ENCODE measurements at regions not wholly inside any gene's neighbourhood (a gene's known extent, or its start where the extent isn't known, plus 50 kb on each side); places are given as distances from the start of the nearest gene placed in this dataset.

- DNase-seq = no peak
These were observed 355.0 kb upstream of the DUSP10 start for GRCh38 chr1:222096883-222097282.

GRCh38 chr1:222096476-222096772 lies 354.5 kb upstream of the DUSP10 start:
- DNase-seq = no peak

- peak; percentile 61 for DNase-seq
These were observed 354.0 kb upstream of the DUSP10 start for GRCh38 chr1:222095606-222096475.

GRCh38 chr1:222093518-222093917 lies 351.6 kb upstream of the DUSP10 start:
- DNase-seq = no peak

GRCh38 chr1:222090103-222090502 lies 348.2 kb upstream of the DUSP10 start:
- DNase-seq = no peak

- no peak for DNase-seq
These were observed 345.5 kb upstream of the DUSP10 start for GRCh38 chr1:222087221-222087920.

GRCh38 chr1:222084996-222085395 lies 343.1 kb upstream of the DUSP10 start:
- DNase-seq = no peak

GRCh38 chr1:222084048-222084447 lies 342.2 kb upstream of the DUSP10 start:
- no peak for DNase-seq

- DNase-seq = no peak
These were observed 340.0 kb upstream of the DUSP10 start for GRCh38 chr1:222081859-222082258.

- no peak for DNase-seq
These were observed 337.7 kb upstream of the DUSP10 start for GRCh38 chr1:222079566-222079965.

- no peak for DNase-seq
These were observed 335.3 kb upstream of the DUSP10 start for GRCh38 chr1:222077206-222077605.

GRCh38 chr1:222074317-222074716 lies 332.4 kb upstream of the DUSP10 start:
- no peak for DNase-seq

- DNase-seq = no peak
These were observed 331.6 kb upstream of the DUSP10 start for GRCh38 chr1:222073307-222073995.

GRCh38 chr1:222071387-222071786 lies 329.5 kb upstream of the DUSP10 start:
- DNase-seq = no peak

- DNase-seq = no peak
These were observed 327.0 kb upstream of the DUSP10 start for GRCh38 chr1:222068937-222069336.

- no peak for DNase-seq
These were observed 326.2 kb upstream of the DUSP10 start for GRCh38 chr1:222068101-222068500.

- no peak for DNase-seq
These were observed 324.6 kb upstream of the DUSP10 start for GRCh38 chr1:222066539-222066938.

GRCh38 chr1:222065234-222065633 lies 323.3 kb upstream of the DUSP10 start:
- no peak for DNase-seq

GRCh38 chr1:222064388-222065211 lies 322.7 kb upstream of the DUSP10 start:
- no peak for DNase-seq

GRCh38 chr1:222062640-222063039 lies 320.8 kb upstream of the DUSP10 start:
- no peak for DNase-seq

GRCh38 chr1:222061711-222062359 lies 319.9 kb upstream of the DUSP10 start:
- no peak for DNase-seq

GRCh38 chr1:222060210-222060916 lies 318.5 kb upstream of the DUSP10 start:
- DNase-seq = no peak

Data from activated naive CD4-positive, alpha-beta T cell treated with anti-CD3 and anti-CD28 coated beads, Interleukin-2, amount 50 U/mL, for 16 hours (primary cell).